ENCODE measurements at regions not wholly inside any gene's neighbourhood (a gene's known extent, or its start where the extent isn't known, plus 50 kb on each side); places are given as distances from the start of the nearest gene placed in this dataset.

- Mint-ChIP-seq H3K27ac (no peak overlapping the region), H3K36me3 (no peaks in the 10 kb centered on the region), H3K9me3 (peaks cover 0 to 3% (median 0%) of the 10 kb centered on the region in 7 donors), H3K4me1 (no peaks in the 10 kb centered on the region), H3K27me3 (peaks cover 7 to 18% (median 15%) of the 10 kb centered on the region in 3 donors), H3K4me3 (no peak overlapping the region)
- ATAC-seq (ENCODE audit: low read depth in 2 of 2), result no peak
- no peak for DNase-seq
Observed at GRCh38 chr2:237254911-237255578, 158.9 kb downstream of the COL6A3 start.

- Mint-ChIP-seq H3K9me3 (peaks cover 0 to 6% (median 3%) of the 10 kb centered on the region in 7 donors), H3K27ac (no peak overlapping the region), H3K4me1 (no peaks in the 10 kb centered on the region), H3K27me3 (peaks cover 7 to 18% (median 11%) of the 10 kb centered on the region in 3 donors), H3K4me3 (no peak overlapping the region), H3K36me3 (no peaks in the 10 kb centered on the region)
- DNase-seq, result no peak
- no peak for ATAC-seq (ENCODE audit: low read depth in 2 of 2)
Observed at GRCh38 chr2:237256887-237257286, 157.1 kb downstream of the COL6A3 start.

GRCh38 chr2:237257471-237257951 is 156.5 kb downstream of the COL6A3 start:
- Mint-ChIP-seq H3K27me3 (peaks cover 7 to 18% (median 8%) of the 10 kb centered on the region in 3 donors), H3K27ac (no peak overlapping the region), H3K4me3 (no peak overlapping the region), H3K36me3 (no peaks in the 10 kb centered on the region), H3K9me3 (peaks cover 0 to 6% (median 3%) of the 10 kb centered on the region in 7 donors), H3K4me1 (no peaks in the 10 kb centered on the region)
- ATAC-seq (ENCODE audit: low read depth in 2 of 2) (no peak), DNase-seq (no peak)

- H3K27me3 Mint-ChIP-seq, result peaks cover 5 to 14% (median 7%) of the 10 kb centered on the region in 3 donors
- peaks cover 0 to 6% (median 3%) of the 10 kb centered on the region in 7 donors for H3K9me3 Mint-ChIP-seq
- H3K36me3 Mint-ChIP-seq, result no peaks in the 10 kb centered on the region
- H3K4me3 Mint-ChIP-seq, result no peak overlapping the region
- no peaks in the 10 kb centered on the region for H3K4me1 Mint-ChIP-seq
- H3K27ac Mint-ChIP-seq, result no peak overlapping the region
- DNase-seq (no peak), ATAC-seq (ENCODE audit: low read depth in 2 of 2) (no peak)
Observed at GRCh38 chr2:237258116-237258515, 155.8 kb downstream of the COL6A3 start.

GRCh38 chr2:237258615-237259014 is 155.3 kb downstream of the COL6A3 start:
- H3K4me1 Mint-ChIP-seq, result no peaks in the 10 kb centered on the region
- peak overlapping the region in 1 of 6 donors; percentile 1 for H3K27ac Mint-ChIP-seq
- no peaks in the 10 kb centered on the region for H3K36me3 Mint-ChIP-seq
- H3K27me3 Mint-ChIP-seq, result peaks cover 4 to 13% (median 7%) of the 10 kb centered on the region in 3 donors
- DNase-seq (no peak), ATAC-seq (ENCODE audit: low read depth in 2 of 2) (no peak)
- H3K9me3 Mint-ChIP-seq, result peaks cover 0 to 6% (median 3%) of the 10 kb centered on the region in 7 donors
- no peak overlapping the region for H3K4me3 Mint-ChIP-seq

GRCh38 chr2:237259201-237259600 is 154.8 kb downstream of the COL6A3 start:
- Mint-ChIP-seq H3K27ac (peak overlapping the region in 1 of 6 donors; percentile 1), H3K4me1 (no peaks in the 10 kb centered on the region), H3K27me3 (peaks cover 4 to 13% (median 7%) of the 10 kb centered on the region in 3 donors), H3K4me3 (no peak overlapping the region), H3K36me3 (no peaks in the 10 kb centered on the region), H3K9me3 (peaks cover 0 to 6% (median 3%) of the 10 kb centered on the region in 7 donors)
- DNase-seq, result no peak
- ATAC-seq (ENCODE audit: low read depth in 2 of 2), result no peak

GRCh38 chr2:237260039-237260620 is 153.8 kb downstream of the COL6A3 start:
- H3K4me1 Mint-ChIP-seq, result no peaks in the 10 kb centered on the region
- H3K4me3 Mint-ChIP-seq, result no peak overlapping the region
- no peak overlapping the region for H3K27ac Mint-ChIP-seq
- H3K27me3 Mint-ChIP-seq, result peaks cover 4 to 13% (median 7%) of the 10 kb centered on the region in 3 donors
- DNase-seq, result no peak
- H3K9me3 Mint-ChIP-seq, result peaks cover 0 to 6% (median 3%) of the 10 kb centered on the region in 7 donors
- ATAC-seq (ENCODE audit: low read depth in 2 of 2), result no peak
- no peaks in the 10 kb centered on the region for H3K36me3 Mint-ChIP-seq

- no peak for ATAC-seq (ENCODE audit: low read depth in 2 of 2)
- peaks cover 3 to 12% (median 7%) of the 10 kb centered on the region in 3 donors for H3K27me3 Mint-ChIP-seq
Observed at GRCh38 chr2:237260686-237261085, 153.3 kb downstream of the COL6A3 start.

GRCh38 chr2:237261327-237261726 is 152.6 kb downstream of the COL6A3 start:
- Mint-ChIP-seq H3K4me1 (no peaks in the 10 kb centered on the region), H3K9me3 (peaks cover 0 to 6% (median 3%) of the 10 kb centered on the region in 7 donors), H3K36me3 (no peaks in the 10 kb centered on the region), H3K27me3 (peaks cover 0 to 7% (median 7%) of the 10 kb centered on the region in 3 donors), H3K27ac (no peak overlapping the region), H3K4me3 (no peak overlapping the region)
- DNase-seq (no peak), ATAC-seq (ENCODE audit: low read depth in 2 of 2) (no peak)

More at GRCh38 chr2:237260686-237261085, 153.3 kb downstream of the COL6A3 start:
- peaks cover 0 to 6% (median 3%) of the 10 kb centered on the region in 7 donors for H3K9me3 Mint-ChIP-seq
- no peak for DNase-seq
- H3K4me3 Mint-ChIP-seq, result no peak overlapping the region
- H3K4me1 Mint-ChIP-seq, result no peaks in the 10 kb centered on the region
- no peak overlapping the region for H3K27ac Mint-ChIP-seq
- no peaks in the 10 kb centered on the region for H3K36me3 Mint-ChIP-seq

- H3K27ac Mint-ChIP-seq, result no peak overlapping the region
- no peak for ATAC-seq (ENCODE audit: low read depth in 2 of 2)
- H3K9me3 Mint-ChIP-seq, result peaks cover 0 to 6% (median 3%) of the 10 kb centered on the region in 7 donors
- no peaks in the 10 kb centered on the region for H3K4me1 Mint-ChIP-seq
- peak overlapping the region in 1 of 8 donors; percentile 13 for H3K4me3 Mint-ChIP-seq
- peaks cover 0 to 3% (median 1%) of the 10 kb centered on the region in 3 donors for H3K27me3 Mint-ChIP-seq
- no peak for DNase-seq
- H3K36me3 Mint-ChIP-seq, result no peaks in the 10 kb centered on the region
Observed at GRCh38 chr2:237262838-237263771, 150.9 kb downstream of the COL6A3 start.

- H3K9me3 Mint-ChIP-seq, result peaks cover 0 to 6% (median 3%) of the 10 kb centered on the region in 7 donors
- no peak overlapping the region for H3K4me3 Mint-ChIP-seq
- no peaks in the 10 kb centered on the region for H3K36me3 Mint-ChIP-seq
- no peak for DNase-seq
- no peaks in the 10 kb centered on the region for H3K4me1 Mint-ChIP-seq
- no peak for ATAC-seq (ENCODE audit: low read depth in 2 of 2)
- H3K27me3 Mint-ChIP-seq, result peaks cover 3 to 9% (median 4%) of the 10 kb centered on the region in 3 donors
- H3K27ac Mint-ChIP-seq, result no peak overlapping the region
Observed at GRCh38 chr2:237264480-237265219, 149.3 kb downstream of the COL6A3 start.

- Mint-ChIP-seq H3K9me3 (no peaks in the 10 kb centered on the region), H3K27ac (peak overlapping the region in 1 of 6 donors; percentile 26), H3K27me3 (peaks cover 17 to 27% (median 22%) of the 10 kb centered on the region in 3 donors), H3K36me3 (no peaks in the 10 kb centered on the region), H3K4me1 (no peaks in the 10 kb centered on the region), H3K4me3 (no peak overlapping the region)
- ATAC-seq (ENCODE audit: low read depth in 2 of 2), result no peak
- DNase-seq, result no peak
Observed at GRCh38 chr2:237268004-237268708, 145.8 kb downstream of the COL6A3 start.
